A673 (cell line): ENCODE measurements at regions not wholly inside any gene's neighbourhood (a gene's known extent, or its start where the extent isn't known, plus 50 kb on each side); places are given as distances from the start of the nearest gene placed in this dataset.

Experiments used
- BruUV-seq: library from RNA; stranded (reverse); fragments of 400-500 nt; replicated peaks from 2 replicates; lab custom pipeline; 2021; lab: Mats Ljungman, UMichigan
- CTCF ChIA-PET: fragments of 300-600 bp; sonication (Branson Sonifier 250); formaldehyde crosslinking; loops from one replicate; lab custom pipeline; 2022; ENCODE audit warnings: antibody characterized with exemption; lab: Charles Lee
- POLR2A ChIA-PET: fragments of 300-600 bp; sonication (Branson Sonifier 250); formaldehyde crosslinking; loops from one replicate; lab custom pipeline; 2022; ENCODE audit warnings: antibody characterized with exemption; ENCODE audit not compliant: low non-redundant PET; lab: Charles Lee
- DNase-seq: peaks from one replicate; pipeline ENCODE4 v3.0.0-alpha.2; 2015; ENCODE audit warnings: low spot score
- H3K27ac ChIP-seq: fragments of 200-600 bp; sonication (generic); 2 replicates; pipeline ENCODE4 v1.5.1; 2016; ENCODE audit warnings: mixed run types, low read depth, mild to moderate bottlenecking, mixed read lengths, antibody characterized with exemption, low read length; ENCODE audit not compliant: poor library complexity, severe bottlenecking
- H3K27me3 ChIP-seq: fragments of 200-600 bp; sonication (generic); replicated peaks from 2 replicates; pipeline ENCODE4 v1.6.1; 2017; ENCODE audit warnings: mixed run types, low read depth, mild to moderate bottlenecking, mixed read lengths, antibody characterized with exemption, low read length; ENCODE audit not compliant: insufficient read depth, poor library complexity
- H3K36me3 ChIP-seq: fragments of 200-600 bp; sonication (generic); 2 replicates; pipeline ENCODE4 v1.6.1; 2016; ENCODE audit warnings: mixed run types, mild to moderate bottlenecking, mixed read lengths, antibody characterized with exemption, low read length; ENCODE audit not compliant: insufficient read depth, poor library complexity, severe bottlenecking
- H3K4me1 ChIP-seq: fragments of 200-600 bp; sonication (generic); 2 replicates; pipeline ENCODE4 v1.6.1; 2017; ENCODE audit warnings: mixed run types, mild to moderate bottlenecking, mixed read lengths, antibody characterized with exemption, low read length; ENCODE audit not compliant: insufficient read depth, poor library complexity, severe bottlenecking
- H3K4me3 ChIP-seq: fragments of 200-600 bp; sonication (generic); 2 replicates; pipeline ENCODE4 v1.5.1; 2016; ENCODE audit warnings: low read depth, mixed run types, mild to moderate bottlenecking, mixed read lengths, low read length; ENCODE audit not compliant: poor library complexity, severe bottlenecking
- H3K9me3 ChIP-seq: fragments of 200-600 bp; sonication (generic); 2 replicates; pipeline ENCODE4 v1.6.1; 2016; ENCODE audit warnings: mixed run types, low read depth, mild to moderate bottlenecking, mixed read lengths, antibody characterized with exemption, low read length; ENCODE audit not compliant: poor library complexity, severe bottlenecking
- EZH2 ChIP-seq: fragments of 200-600 bp; sonication (generic); IDR thresholded peaks from 2 replicates; pipeline ENCODE4 v1.6.1; 2017; ENCODE audit warnings: borderline replicate concordance, low read depth, mild to moderate bottlenecking, mixed read lengths, antibody characterized with exemption, low read length; ENCODE audit not compliant: poor library complexity, severe bottlenecking
- intact Hi-C: fragments of 100-400 bp; cut with micrococcal nuclease; formaldehyde crosslinking; loops from one replicate; pipeline ENCODE4 v1.10.0; 2022; ENCODE audit not compliant: unreplicated experiment
- TF ChIP-seq, protein P1 (sequence below): fragments of 300-800, 200-600 bp; sonication (generic); conservative IDR thresholded peaks from 2 replicates; pipeline ENCODE4 v1.5.1; 2017; ENCODE audit warnings: low read depth, mild to moderate bottlenecking, antibody characterized with exemption, low read length, moderate library complexity, mixed read lengths

DNA sequence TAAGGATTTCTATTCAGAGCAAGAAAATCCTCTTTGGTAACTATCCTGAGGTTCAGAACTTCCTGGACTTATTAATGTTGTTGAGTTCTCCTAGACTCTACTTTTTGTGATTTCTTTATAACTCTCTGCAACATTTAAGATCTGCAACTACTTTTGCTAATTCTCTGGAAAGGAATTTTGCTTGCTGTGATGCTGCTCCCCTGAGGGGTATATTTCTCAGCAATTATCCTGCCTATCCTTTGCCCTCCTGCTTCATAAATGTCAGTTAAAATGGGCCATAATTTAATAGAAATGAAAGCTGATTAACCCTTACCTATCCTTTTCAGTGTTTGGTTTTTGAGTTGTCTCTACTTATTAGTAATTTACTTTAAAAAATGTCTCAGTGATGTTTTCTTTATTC is 377.3 kb upstream of the LRRC3B start:
- Histone ChIP-seq H3K27ac (no peak overlapping the region), H3K4me1 (peaks cover 5% of the 10 kb centered on the region), H3K27me3 (no peaks in the 10 kb centered on the region), H3K4me3 (peak overlapping the region; percentile 21), H3K9me3 (no peaks in the 10 kb centered on the region), H3K36me3 (no peaks in the 10 kb centered on the region)
- no TSS peak for BruUV-seq
- TF ChIP-seq EZH2: no peak
- TF ChIP-seq, protein P1, sequence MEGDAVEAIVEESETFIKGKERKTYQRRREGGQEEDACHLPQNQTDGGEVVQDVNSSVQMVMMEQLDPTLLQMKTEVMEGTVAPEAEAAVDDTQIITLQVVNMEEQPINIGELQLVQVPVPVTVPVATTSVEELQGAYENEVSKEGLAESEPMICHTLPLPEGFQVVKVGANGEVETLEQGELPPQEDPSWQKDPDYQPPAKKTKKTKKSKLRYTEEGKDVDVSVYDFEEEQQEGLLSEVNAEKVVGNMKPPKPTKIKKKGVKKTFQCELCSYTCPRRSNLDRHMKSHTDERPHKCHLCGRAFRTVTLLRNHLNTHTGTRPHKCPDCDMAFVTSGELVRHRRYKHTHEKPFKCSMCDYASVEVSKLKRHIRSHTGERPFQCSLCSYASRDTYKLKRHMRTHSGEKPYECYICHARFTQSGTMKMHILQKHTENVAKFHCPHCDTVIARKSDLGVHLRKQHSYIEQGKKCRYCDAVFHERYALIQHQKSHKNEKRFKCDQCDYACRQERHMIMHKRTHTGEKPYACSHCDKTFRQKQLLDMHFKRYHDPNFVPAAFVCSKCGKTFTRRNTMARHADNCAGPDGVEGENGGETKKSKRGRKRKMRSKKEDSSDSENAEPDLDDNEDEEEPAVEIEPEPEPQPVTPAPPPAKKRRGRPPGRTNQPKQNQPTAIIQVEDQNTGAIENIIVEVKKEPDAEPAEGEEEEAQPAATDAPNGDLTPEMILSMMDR: no peak
- CTCF ChIA-PET: interaction anchor here (0.6 kb wide), 1 partner anchor 182 kb away, joined by 8 read pairs; no protein-coding TSS in a partner anchor
- peak; percentile 53 for DNase-seq
- POLR2A ChIA-PET: no interaction called here
- intact Hi-C loops: no loop called here

DNA sequence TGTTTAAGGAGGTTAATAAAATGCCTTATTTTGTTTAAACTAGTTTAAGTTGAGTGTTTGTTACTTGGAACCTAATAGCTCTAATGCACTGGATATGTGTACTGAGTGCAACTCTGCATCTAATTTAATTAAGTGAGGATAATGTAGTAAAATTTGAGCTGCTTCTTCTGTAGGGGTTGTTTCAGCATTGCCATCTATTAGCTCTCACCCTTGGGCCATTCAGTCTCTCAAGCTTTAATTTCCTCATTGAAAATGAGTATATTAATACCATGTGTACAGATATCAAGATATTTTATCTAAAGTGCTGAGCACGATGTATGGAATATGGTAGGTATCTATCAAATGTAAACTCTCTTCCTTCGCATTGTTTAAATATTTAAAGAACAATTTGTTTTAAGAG is 375.7 kb upstream of the LRRC3B start:
- no TSS peak for BruUV-seq
- Histone ChIP-seq H3K4me3 (no peak overlapping the region), H3K4me1 (peaks cover 5% of the 10 kb centered on the region), H3K27ac (no peak overlapping the region), H3K9me3 (no peaks in the 10 kb centered on the region), H3K36me3 (no peaks in the 10 kb centered on the region), H3K27me3 (no peaks in the 10 kb centered on the region)
- TF ChIP-seq EZH2: no peak
- TF ChIP-seq, protein P1: no peak
- DNase-seq: no peak
- CTCF ChIA-PET: no interaction called here
- intact Hi-C loops: no loop called here
- POLR2A ChIA-PET: no interaction called here

DNA sequence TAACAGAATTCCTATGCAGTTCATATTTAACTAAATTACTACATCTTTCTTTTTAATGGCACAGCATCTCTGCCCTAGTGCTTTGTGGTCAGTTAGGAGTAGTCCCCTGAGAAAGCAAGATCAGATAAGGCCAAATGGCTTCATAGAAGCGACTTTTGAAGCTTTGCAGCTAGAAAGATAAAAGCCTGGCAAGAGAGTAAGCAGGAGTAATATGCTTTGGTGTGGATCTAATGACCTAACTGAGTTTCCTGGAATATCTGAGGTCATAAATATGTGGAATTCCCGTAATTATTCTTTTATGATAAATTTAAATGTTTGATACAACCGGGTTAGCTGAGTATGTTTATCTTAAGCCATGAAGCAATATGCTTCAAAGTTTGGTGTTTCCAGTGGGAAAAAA is 374.9 kb upstream of the LRRC3B start:
- BruUV-seq: no TSS peak
- no peak for TF ChIP-seq EZH2
- TF ChIP-seq, protein P1: no peak
- DNase-seq: no peak
- Histone ChIP-seq H3K27me3 (no peaks in the 10 kb centered on the region), H3K36me3 (no peaks in the 10 kb centered on the region), H3K4me3 (no peak overlapping the region), H3K9me3 (no peaks in the 10 kb centered on the region), H3K4me1 (peaks cover 5% of the 10 kb centered on the region), H3K27ac (no peak overlapping the region)
- CTCF ChIA-PET: no interaction called here
- POLR2A ChIA-PET: no interaction called here
- intact Hi-C loops: no loop called here
